HG02852 (cell line): ENCODE measurements at regions not wholly inside any gene's neighbourhood (a gene's known extent, or its start where the extent isn't known, plus 50 kb on each side); places are given as distances from the start of the nearest gene placed in this dataset.

ENCODE experiments used
- ATAC-seq: cut with Tn5 transposase; IDR thresholded peaks from one replicate; pipeline ENCODE4 v1.9.1; 2021; ENCODE audit warnings: mild to moderate bottlenecking, moderate library complexity; ENCODE audit not compliant: unreplicated experiment

DNA sequence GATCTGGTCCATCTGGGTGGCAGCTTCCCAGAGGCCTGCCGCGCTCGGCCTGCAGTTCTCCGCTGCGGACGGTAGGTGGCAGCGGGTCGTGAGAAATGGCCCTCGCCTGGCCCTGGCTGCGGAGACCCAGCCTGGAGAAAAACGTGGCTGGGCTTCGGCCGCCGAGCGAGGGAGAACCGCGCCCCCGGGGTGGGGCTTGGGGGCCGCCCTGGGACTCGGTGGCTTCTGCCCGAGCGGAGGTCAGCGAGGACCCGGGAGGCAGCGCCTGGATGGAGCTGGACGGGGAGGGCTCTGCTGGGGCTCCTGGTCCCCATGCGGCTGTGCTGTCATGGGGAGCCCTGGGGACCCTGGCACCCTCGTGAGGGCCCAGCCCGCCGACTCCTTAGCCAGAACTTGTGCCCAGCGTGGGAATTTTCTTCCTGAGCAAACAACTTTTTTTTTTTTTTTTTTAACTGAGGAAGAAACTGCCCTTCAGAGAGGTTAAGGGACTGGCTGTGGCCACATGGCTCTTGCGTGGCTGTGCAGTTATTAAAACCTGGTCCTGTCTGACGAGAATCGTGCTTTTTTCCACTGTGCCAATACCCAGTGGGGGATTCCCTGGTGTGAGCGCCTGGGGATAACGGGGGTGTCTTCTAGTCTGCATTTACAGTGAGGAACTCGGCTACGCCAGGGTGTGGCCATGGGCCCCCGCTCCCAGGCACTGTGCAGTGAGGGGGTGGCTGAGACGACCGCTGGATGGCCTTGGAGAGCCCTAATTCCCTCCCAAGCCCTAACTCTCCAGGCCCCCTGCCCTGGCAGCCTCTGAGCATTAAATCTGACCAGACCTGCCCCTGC, 535.6 kb downstream of the INSC start:
- ATAC-seq = peak; percentile 97

DNA sequence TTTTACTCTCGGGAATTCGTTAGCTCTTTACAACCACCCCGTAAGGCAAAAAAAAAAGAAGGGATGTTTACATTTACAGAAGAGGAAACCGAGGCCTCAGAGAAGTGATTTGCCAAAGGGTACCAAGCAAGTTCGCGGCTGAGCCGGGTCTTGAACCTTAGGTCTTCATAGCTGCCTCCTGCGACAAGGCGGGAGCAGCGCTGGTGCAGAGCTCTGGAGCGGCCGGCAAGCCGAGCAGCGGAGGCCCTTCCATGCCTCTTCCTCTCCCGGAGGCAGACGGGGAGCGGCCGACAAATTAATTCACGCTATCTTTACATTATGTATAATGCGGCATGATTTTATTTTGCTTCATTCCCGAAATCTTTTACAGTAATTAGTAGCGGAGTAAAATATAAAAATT, 536.3 kb downstream of the INSC start:
- ATAC-seq = no peak

DNA sequence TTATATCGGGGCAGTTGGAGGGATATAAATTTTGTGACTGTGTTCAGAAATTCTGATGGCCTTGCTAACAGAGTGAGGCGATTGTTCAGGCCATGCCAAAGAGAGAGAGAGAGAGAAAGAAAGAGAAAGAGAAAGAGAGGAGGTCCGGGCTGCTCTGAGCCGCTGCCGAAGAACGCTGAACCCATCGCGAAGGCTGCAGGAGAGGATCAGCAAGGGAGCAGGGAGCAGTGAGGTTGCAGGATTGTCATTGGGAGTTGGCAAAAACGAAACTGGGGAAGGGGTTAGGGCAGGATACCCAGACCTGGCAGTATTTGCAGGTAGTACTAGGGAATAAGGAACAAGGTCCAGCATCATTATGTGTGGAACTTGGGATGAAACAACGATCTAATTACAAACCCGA, 537.1 kb downstream of the INSC start:
- ATAC-seq = no peak

DNA sequence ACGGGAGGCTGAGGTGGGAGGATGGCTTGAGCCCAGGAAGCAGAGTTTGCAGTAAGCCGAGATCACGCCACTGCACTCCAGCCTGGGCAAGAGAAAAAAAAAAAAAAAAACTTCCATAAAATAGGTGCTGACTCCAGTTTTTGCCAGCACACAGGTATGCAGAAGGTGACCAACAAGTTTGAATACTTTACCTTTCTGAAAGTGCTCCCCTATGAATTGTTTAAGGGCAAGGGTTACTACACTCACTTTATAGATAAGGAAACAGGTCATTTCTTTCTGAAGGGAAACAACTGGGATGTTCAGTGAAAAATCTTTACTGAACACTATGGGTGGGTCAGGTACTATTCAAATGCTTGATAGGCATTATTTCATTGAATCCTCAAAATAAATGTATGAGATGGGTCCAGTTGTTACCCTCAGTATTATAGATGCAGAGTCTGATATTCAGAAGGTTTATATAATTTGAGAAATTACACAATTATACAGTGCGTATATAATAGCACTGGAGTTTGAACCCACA, 538.5 kb downstream of the INSC start:
- no peak for ATAC-seq

DNA sequence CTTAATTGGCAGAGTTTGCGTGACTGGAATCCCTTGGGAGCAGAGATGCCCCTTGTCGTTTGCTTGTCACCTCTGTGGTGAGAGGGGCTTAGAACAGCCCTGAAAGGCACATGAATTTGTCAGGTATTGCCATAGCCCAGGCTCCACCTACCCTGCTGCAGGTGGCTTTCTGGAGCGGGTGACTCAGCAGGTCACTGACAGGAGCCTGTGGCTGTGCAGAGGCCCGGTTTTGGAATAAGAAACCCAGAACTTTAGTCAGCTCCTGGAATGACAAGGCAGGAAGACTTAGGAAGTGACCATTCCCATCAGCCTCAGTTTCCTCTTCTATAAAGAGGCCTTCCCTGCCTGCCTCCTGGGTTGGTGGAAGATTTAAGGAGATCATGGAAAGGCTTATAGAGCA, 539.7 kb downstream of the INSC start:
- ATAC-seq = no peak

DNA sequence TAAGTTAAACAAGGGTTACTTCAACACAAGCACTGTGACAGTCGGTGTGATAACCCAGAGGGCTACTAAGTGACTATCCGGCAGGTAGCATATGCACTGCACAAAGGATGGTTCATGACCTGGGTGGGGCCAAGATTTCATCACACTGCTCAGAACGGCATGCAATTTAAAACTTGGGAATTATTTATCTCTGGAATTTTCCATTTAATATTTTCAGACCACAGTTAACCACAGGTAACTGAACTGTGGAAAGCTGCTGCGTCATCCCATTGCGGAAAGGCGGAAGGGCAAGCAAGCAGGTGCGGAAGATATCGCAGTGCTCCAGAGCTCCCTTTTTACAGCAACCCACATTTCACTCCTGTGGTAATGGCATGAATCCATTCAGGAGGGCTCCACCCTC, 540.8 kb downstream of the INSC start:
- no peak for ATAC-seq

DNA sequence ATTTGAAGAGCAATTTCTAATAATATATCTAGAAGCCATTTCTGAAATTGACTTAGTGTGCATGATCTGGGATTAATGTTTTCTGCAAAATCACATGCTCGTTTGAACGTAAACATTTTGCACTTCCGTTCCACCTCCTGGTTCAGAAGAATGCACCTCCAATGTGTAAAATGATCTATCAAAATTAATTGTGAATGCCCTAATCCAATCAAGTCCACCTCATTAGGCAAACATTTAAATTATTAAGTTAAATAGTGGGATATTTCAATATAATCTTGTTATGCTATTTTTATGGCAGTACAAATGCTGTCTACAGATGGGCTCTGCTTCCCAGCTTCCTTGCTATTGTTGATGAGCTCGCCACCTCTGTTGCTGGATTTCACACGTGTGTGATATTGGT, 542.5 kb downstream of the INSC start:
- no peak for ATAC-seq

DNA sequence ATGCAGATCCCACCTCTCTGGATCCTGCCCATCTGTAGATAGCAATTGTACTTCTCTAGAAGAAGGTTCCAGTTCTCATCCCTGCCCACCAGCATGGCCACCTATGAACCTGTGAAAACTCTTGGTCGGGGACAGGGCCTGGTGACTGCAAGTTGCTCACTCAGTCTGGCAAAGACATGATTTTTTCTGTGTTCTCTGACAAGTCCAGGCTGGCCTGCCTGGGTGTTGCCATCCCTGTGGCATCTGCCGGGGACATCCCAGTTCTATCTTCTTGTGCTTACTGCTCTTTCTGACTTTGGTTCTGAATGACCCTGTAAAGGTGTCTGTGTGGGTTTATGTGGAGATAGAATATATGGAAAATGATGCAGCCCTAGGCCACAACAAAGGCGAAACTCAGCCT, 545.8 kb downstream of the INSC start:
- no peak for ATAC-seq

DNA sequence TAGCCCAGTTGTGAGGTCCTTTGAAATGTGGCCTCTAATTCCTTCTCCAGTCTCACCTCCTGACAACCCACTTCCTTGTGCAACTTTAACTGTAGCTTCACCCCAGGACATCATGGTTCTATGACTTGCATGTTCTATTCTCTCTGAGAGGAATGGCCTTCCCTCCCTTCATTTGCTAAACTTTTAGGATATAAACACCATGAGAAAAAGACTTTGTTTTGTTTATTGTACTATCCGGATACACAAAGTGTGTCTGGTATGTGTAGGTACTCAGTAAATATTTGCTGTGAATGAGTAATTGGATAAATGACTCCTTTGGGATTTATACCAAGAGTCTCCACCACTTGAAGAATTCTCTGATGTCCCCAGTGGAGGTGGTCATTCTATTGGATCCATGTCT, 547.6 kb downstream of the INSC start:
- no peak for ATAC-seq

DNA sequence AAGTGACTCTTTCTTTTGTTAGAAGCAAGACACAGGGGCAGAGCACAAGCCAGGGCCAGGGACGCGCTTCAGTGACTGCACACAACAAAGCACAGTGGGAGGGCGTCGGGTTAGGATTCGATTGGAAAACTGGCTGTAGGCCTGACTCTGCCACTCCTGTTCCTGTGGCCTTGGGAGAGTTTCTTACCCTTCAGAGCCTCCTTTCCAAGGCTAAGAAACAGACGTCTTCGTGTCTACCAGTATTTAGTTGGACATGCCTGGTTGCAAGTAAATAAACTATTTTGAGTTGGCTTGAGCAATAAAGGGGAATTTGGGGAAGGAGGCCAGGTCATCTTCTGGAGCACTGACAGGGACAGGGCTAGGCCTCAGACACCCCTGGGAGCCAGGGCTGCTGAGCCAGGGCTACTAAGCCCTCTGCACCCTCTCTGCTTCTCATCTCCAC, 549.1 kb downstream of the INSC start:
- no peak for ATAC-seq

DNA sequence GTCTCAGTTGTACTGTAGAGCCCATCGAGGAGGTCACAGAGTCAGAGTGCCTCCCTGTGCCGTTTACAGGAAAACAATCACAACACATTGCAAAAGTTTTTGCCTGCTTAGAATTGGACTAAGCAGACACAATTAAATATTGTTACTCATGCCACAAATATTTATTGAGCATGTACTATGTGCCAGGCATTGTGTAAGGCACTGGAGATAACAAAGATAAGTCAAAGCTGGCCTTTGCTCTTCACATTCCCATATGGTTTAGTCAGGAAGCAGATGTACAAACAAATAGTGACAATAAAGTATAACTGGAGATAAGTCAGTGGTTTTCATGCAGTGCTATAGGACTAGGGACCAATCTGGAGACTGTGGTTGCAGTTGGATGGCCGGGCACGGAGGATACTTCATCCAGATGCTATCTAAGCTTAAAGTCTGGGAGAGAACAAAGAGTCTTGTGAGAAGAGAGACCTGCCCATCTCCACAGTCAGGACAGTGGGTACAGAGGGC, 550.7 kb downstream of the INSC start:
- no peak for ATAC-seq

DNA sequence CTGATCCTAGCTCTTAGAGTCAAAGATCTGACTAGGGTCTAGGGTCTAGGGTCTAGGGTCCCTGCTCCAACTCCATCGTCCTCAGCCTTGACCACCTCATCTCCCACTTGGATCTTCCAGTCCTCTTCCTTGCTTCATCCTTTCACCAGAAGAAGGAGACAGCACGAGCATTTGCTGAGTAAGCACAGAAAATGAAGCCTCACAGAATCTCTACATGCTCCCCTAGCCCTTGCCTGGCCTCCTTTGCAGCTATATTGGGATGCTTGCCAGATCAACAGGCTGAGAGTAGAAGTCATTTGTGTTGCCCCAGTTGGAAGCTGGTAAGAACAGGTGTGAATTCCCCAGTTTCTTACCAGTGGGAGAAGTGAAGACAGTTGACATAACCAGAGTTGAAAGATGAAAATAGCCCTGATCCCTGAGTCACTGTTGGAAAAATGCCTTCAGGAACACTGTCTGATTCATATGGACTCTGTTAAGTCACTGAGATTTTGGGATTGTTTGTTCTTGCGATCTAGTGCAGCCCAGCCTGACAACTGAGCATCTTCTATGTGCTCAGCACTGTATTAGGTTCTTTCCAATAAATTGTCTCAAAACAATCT, 552.5 kb downstream of the INSC start:
- ATAC-seq = no peak

DNA sequence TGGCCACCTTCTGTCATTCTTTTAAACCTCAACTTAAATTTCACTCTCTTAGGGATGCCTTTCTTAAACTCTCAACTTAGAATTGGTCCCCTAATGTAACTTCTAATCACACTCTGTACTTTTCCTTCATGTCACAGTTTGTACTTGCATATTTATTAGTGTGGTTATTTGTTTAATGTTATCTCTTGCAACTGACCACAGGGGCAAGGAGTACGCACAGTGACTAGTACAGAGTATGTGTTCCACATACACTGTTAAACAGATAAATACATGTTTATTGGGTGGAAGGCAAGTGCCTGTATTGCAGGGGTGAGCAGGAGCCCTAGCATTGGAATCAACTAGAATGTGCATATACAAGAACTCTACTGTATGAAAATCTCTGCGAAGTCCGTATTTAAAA, 554.0 kb downstream of the INSC start:
- ATAC-seq = no peak

DNA sequence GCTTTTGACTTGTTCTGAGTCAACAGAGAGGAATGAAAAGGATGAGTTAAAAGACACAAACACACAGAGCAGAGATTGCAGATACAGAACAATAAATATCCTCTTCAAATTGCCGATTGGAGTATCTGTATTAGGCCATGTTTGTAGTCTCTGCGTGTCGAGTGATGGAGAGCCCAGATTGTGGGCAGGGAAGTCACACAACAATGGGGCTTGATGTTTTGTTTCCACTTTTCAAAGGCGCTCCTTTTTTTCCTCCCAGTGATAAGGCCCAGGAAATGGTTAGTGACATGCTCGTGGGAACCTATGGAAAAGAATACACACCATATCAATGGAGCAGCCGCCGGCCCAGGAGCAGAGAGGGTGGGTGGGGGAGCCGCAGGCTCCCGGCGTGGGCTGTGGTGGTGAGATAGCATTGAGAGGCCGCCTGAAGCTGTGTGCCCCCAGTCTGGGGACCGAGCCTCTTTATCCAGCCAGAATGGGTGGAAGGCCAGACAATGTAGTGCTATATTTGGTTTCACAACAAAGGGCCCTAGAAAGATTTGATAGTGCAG, 555.9 kb downstream of the INSC start:
- ATAC-seq = no peak

DNA sequence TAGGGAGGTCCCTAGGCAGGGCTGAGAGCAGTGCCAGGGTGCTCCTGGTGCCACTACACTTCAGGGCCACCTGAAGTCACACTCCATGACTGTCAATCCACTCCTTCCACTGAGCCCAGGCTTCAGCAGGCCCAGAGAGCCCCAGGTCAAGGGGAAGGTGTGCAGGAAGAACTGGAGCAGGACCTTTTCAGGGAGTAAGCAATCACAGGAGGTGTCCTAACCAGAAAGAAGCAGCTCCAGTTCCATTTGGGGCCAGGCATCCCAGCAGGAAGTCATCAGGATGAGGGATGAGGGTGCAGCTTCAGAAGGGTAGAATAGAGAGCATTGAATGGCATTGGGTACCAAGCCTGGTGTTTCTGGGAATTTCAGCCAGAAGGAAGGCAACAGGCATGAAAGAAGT, 556.5 kb downstream of the INSC start:
- ATAC-seq = no peak

DNA sequence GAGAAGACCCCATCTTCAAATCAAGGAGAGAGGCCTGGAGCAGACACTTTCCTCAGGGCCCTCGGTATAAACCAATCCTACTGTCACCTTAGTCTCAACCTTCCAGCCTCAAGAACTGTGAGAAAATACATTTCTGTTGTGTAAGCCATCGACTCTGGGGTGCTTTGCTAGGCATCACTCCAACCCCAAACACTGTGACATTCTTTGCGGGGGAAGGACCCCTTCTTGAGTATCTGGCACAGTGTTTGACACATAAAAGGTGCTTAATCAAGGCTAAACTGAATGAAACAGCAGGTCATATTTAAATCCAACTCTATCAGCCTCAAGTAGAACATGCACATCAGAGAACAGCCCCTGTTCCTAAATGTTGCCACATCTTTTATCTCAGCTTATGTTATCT, 558.1 kb downstream of the INSC start:
- ATAC-seq = no peak

DNA sequence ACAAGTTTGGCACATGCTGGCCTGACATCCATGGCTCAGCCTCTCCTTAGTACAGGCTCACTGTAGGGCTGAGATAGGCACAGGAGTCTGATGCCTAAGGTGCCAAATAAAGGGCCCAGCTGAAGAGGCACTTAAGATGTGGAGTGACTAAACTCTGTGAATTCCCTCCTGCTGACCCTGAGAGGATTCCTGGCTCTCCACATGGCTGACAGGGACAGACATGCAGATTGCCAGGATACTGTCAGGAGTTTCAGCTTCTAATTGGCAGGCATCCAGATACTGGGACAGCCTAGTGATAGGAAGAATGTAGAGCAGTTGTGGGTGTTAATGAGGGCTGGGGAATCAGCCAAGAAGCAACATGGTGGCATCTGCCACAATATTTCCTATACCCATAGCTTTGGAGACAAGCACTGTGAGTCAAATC, 558.7 kb downstream of the INSC start:
- ATAC-seq = no peak

DNA sequence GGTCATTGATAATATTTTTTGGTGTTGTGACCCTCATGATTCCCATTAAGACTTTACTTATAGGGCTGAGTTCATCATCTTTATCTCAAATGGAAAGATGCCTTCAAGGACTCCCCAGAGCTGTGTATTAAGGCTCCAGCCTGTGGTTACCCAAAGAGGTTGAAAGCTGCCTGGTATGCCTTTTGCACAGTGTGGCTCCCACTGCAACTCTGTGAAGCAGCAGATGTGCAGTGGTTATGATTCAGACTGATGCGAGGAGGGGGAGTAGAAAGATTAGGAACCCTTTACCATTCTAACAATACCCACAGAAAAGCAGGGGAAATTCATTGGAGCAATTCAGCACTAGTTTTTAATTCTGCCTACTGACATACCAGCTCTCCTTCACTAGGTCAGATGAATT, 560.0 kb downstream of the INSC start:
- no peak for ATAC-seq

DNA sequence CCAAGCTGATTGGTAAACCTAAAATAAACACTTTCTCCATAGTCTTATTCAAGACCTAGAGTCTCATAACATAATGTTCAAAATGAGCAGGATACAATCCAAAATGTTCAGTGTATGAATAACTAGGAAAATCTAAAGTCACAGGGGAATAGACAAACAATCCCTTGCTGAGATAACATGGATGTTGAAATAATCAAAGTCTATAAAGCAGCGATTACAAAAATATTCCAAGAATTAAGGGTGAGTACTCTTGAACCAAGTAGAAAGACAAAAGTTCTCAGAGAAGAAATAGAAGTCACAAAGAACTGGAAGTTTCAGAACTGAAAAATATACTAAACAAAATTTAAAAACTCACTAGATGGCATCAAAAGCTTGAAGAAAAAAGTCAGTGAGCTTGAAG, 561.0 kb downstream of the INSC start:
- no peak for ATAC-seq

DNA sequence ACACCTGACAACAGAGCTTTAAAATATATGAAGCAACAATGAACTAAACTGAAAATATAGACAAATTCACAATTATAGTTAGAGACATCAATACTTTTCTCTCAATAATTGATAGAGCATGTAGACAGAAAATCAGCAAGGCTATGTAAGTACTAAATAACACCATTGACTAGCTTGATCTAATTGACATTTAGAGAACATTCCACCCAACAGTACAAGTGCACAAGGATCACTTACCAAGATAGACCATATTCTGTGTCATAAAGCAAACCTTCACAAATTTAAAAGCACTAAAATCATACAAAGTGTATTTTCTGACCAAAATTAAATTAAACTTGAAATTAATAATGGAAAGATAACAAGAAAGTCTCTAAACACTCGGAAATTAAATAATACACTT, 562.5 kb downstream of the INSC start:
- ATAC-seq = no peak

DNA sequence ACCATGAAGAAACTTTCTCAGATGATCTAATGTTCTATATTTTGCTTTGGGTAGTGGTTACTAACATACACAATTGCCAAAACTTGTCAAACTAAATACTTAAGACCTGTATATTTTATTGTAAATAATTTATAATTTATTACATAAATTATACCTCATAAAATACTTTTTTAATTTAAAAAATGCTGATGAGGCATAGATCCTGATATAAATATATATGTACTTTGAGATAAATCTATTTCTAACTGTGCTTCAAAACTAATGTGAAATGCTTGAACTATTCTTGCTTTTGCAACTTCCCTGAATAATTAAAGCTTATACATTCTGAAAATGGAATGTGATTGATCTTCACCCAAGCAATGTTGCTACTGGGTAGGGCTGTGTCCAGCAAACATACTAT, 568.8 kb downstream of the INSC start:
- no peak for ATAC-seq

DNA sequence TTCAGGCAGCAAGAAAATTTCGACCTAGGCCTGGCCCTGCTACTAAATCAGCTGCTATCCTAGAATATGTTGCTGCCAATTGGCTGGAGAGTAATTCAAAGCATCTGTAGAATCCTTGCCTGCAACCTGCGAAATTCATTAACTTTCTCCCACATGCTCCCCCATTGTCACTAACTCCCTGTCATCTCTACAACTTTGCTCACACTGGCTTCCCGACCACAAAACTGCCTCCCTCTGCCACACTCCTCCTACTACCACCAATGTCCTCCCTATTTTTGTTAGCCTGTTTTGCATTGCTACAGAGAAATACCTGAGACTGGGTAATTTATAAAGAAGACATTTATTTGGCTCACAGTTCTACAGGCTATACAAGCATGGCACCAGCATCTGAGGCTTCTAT, 570.6 kb downstream of the INSC start:
- ATAC-seq = no peak
